Neural crest cell (in vitro differentiated cells): ENCODE measurements at regions not wholly inside any gene's neighbourhood (a gene's known extent, or its start where the extent isn't known, plus 50 kb on each side); places are given as distances from the start of the nearest gene placed in this dataset.

Experiments used
- DNase-seq: peaks from one replicate; pipeline ENCODE4 v3.0.0; 2021; ENCODE audit warnings: low read depth, mixed read lengths, low spot score
- H3K27ac Mint-ChIP-seq: one replicate; pipeline ENCODE4 v1.8.0; 2021; ENCODE audit warnings: mild to moderate bottlenecking, mixed read lengths; ENCODE audit not compliant: unreplicated experiment
- H3K27me3 Mint-ChIP-seq: 2 replicates; pipeline ENCODE4 v1.8.0; 2021; ENCODE audit warnings: low read depth, mild to moderate bottlenecking, mixed read lengths
- H3K36me3 Mint-ChIP-seq: 2 replicates; pipeline ENCODE4 v1.8.0; 2021; ENCODE audit warnings: low read depth, mild to moderate bottlenecking, mixed read lengths
- H3K4me1 Mint-ChIP-seq: 2 replicates; pipeline ENCODE4 v1.8.0; 2021; ENCODE audit warnings: mixed read lengths
- H3K4me3 Mint-ChIP-seq: one replicate; pipeline ENCODE4 v1.8.0; 2021; ENCODE audit warnings: mild to moderate bottlenecking, mixed read lengths
- H3K9me3 Mint-ChIP-seq: 2 replicates; pipeline ENCODE4 v1.8.0; 2021; ENCODE audit warnings: mixed read lengths
- CTCF ChIP-seq: fragments of 200-600 bp; sonication (generic); conservative IDR thresholded peaks from 2 replicates; pipeline ENCODE4 v1.5.0; 2021; ENCODE audit warnings: antibody characterized with exemption, mild to moderate bottlenecking

- no peaks in the 10 kb centered on the region for H3K27me3 Mint-ChIP-seq
- no peaks in the 10 kb centered on the region for H3K36me3 Mint-ChIP-seq
- no peak for TF ChIP-seq CTCF
- H3K27ac Mint-ChIP-seq, result no peak overlapping the region
- H3K4me1 Mint-ChIP-seq, result no peaks in the 10 kb centered on the region
- H3K9me3 Mint-ChIP-seq, result no peaks in the 10 kb centered on the region
- DNase-seq, result no peak
- no peak overlapping the region for H3K4me3 Mint-ChIP-seq
Measured at GRCh38 chr4:61067381-61067780, 132.7 kb upstream of the ADGRL3 start.

- H3K9me3 Mint-ChIP-seq, result no peaks in the 10 kb centered on the region
- H3K4me1 Mint-ChIP-seq, result no peaks in the 10 kb centered on the region
- H3K27ac Mint-ChIP-seq, result no peak overlapping the region
- no peaks in the 10 kb centered on the region for H3K27me3 Mint-ChIP-seq
- no peaks in the 10 kb centered on the region for H3K36me3 Mint-ChIP-seq
- TF ChIP-seq CTCF, result no peak
- DNase-seq, result no peak
- no peak overlapping the region for H3K4me3 Mint-ChIP-seq
Measured at GRCh38 chr4:61068060-61068459, 132.1 kb upstream of the ADGRL3 start.

GRCh38 chr4:61068745-61069144 is 131.4 kb upstream of the ADGRL3 start:
- no peak overlapping the region for H3K27ac Mint-ChIP-seq
- H3K36me3 Mint-ChIP-seq, result no peaks in the 10 kb centered on the region
- no peak for TF ChIP-seq CTCF
- no peak for DNase-seq
- H3K4me3 Mint-ChIP-seq, result no peak overlapping the region
- H3K27me3 Mint-ChIP-seq, result no peaks in the 10 kb centered on the region
- no peaks in the 10 kb centered on the region for H3K4me1 Mint-ChIP-seq
- no peaks in the 10 kb centered on the region for H3K9me3 Mint-ChIP-seq

- DNase-seq, result no peak
- Mint-ChIP-seq H3K27me3 (no peaks in the 10 kb centered on the region), H3K4me1 (no peaks in the 10 kb centered on the region), H3K27ac (no peak overlapping the region), H3K36me3 (no peaks in the 10 kb centered on the region), H3K9me3 (no peaks in the 10 kb centered on the region), H3K4me3 (no peak overlapping the region)
- TF ChIP-seq CTCF, result no peak
Measured at GRCh38 chr4:61070269-61070668, 129.9 kb upstream of the ADGRL3 start.

GRCh38 chr4:61079427-61079826 is 120.7 kb upstream of the ADGRL3 start:
- no peak for TF ChIP-seq CTCF
- no peaks in the 10 kb centered on the region for H3K4me1 Mint-ChIP-seq
- no peak overlapping the region for H3K27ac Mint-ChIP-seq
- no peaks in the 10 kb centered on the region for H3K27me3 Mint-ChIP-seq
- no peak overlapping the region for H3K4me3 Mint-ChIP-seq
- peaks cover 12% of the 10 kb centered on the region for H3K9me3 Mint-ChIP-seq
- no peaks in the 10 kb centered on the region for H3K36me3 Mint-ChIP-seq
- DNase-seq, result no peak

- TF ChIP-seq CTCF, result no peak
- Mint-ChIP-seq H3K4me3 (no peak overlapping the region), H3K27me3 (no peaks in the 10 kb centered on the region), H3K9me3 (peaks cover 12% of the 10 kb centered on the region), H3K36me3 (no peaks in the 10 kb centered on the region), H3K4me1 (no peaks in the 10 kb centered on the region), H3K27ac (no peak overlapping the region)
- no peak for DNase-seq
Measured at GRCh38 chr4:61079976-61080375, 120.2 kb upstream of the ADGRL3 start.
